Activated naive CD8-positive, alpha-beta T cell treated with anti-CD3 and anti-CD28 coated beads for 36 hours (primary cell): ENCODE measurements at regions not wholly inside any gene's neighbourhood (a gene's known extent, or its start where the extent isn't known, plus 50 kb on each side); places are given as distances from the start of the nearest gene placed in this dataset.
"Not testable (repeated sequence)": the region's sequence is repeated elsewhere in the genome, so short reads cannot be mapped to it uniquely, and the experiment has no call there.

Source experiments
- DNase-seq: peaks from one replicate; pipeline ENCODE4 v3.0.0; 2021
- H3K27ac Mint-ChIP-seq: one replicate; pipeline ENCODE4 v1.8.0; 2022; ENCODE audit warnings: mild to moderate bottlenecking, moderate library complexity, mixed read lengths
- H3K27me3 Mint-ChIP-seq: one replicate; pipeline ENCODE4 v1.8.0; 2022; ENCODE audit warnings: mild to moderate bottlenecking, mixed read lengths
- H3K36me3 Mint-ChIP-seq: one replicate; pipeline ENCODE4 v1.8.0; 2021; ENCODE audit warnings: mild to moderate bottlenecking, mixed read lengths
- H3K4me1 Mint-ChIP-seq: one replicate; pipeline ENCODE4 v1.8.0; 2021; ENCODE audit warnings: mixed read lengths
- H3K4me3 Mint-ChIP-seq: one replicate; pipeline ENCODE4 v1.8.0; 2022; ENCODE audit warnings: mild to moderate bottlenecking, moderate library complexity, mixed read lengths
- H3K9me3 Mint-ChIP-seq: one replicate; pipeline ENCODE4 v1.8.0; 2022; ENCODE audit warnings: mixed read lengths

DNA sequence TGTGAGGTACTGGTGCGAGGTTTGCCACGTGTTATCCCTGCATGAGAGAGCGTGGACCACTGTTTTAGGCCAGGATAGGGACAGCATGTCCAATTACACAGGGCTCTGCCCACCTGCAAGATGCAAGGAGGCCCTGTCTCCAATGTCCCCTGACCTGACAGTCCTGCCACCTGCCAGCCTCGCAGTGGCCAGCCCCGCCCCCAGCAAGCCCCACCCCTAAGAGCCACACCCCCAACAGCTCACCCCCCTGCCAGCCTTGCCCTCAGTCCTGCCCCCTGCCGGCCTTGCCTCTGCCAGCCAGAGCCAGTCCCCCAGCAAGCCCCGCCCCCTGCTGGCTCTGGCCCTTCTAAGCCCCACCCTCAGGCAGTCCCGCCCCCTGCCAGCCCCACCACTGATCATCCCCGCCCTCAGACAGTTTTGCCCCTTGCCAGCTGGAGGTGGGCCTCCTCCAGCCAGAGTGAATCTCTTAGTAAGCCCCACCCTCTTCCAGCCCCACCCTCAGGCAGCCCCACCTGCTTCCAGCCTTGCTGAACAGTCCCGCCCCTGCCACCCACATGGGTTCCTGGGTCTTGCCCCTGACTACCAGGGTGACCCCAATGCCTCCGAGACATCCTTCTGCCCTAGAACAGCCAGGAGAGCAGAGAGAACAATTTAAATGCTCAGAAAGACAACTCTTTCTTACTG, 62.3 kb upstream of the DPP6 start:
- H3K9me3 Mint-ChIP-seq, H3K4me3 Mint-ChIP-seq, H3K27me3 Mint-ChIP-seq, H3K36me3 Mint-ChIP-seq, DNase-seq, H3K27ac Mint-ChIP-seq, H3K4me1 Mint-ChIP-seq: not testable (repeated sequence)

DNA sequence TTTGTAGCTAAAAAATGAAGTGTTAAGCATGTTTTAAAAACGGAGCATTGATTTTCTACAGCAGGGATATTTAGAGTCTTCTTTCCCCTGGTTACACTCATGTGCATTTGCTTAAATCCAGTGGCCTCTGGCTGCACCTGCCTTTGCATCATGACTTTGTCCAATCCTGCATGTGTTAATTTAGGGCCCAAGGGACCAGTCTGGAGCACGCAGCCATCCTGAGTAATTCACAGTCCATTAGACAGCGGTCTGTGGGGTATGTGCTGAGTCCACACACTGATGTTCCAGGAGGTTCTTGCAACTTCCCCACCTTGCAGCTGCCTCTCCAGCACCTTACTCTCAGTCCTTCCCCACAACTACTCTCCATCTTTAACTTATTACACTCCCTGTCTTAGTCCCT, 60.7 kb upstream of the DPP6 start:
- H3K4me1 Mint-ChIP-seq, H3K4me3 Mint-ChIP-seq: not testable (repeated sequence)

DNA sequence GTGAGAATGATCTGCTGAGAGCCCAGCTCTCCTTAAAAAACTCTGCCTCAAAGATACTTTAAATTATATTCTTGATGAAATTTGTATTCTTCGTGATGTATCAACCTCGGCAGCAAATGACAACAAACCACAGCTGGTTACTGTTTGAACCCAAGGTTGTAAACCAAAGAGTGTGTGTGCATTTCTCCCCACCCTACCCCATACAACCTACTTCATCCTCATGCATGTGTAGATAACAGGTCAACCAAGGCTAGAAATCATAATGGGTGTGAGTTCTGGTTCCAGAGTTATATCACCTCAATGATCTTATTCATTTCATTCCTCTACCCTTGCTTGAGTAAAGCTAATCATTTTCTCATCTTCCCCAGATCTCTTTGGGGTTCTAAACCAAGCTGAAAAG, 58.8 kb upstream of the DPP6 start:
- not testable (repeated sequence) for H3K27ac Mint-ChIP-seq, H3K27me3 Mint-ChIP-seq, H3K4me3 Mint-ChIP-seq, H3K9me3 Mint-ChIP-seq, H3K36me3 Mint-ChIP-seq, H3K4me1 Mint-ChIP-seq, DNase-seq

More for the DNA sequence above, 60.7 kb upstream of the DPP6 start:
- not testable (repeated sequence) for DNase-seq, H3K27ac Mint-ChIP-seq, H3K36me3 Mint-ChIP-seq, H3K27me3 Mint-ChIP-seq, H3K9me3 Mint-ChIP-seq

DNA sequence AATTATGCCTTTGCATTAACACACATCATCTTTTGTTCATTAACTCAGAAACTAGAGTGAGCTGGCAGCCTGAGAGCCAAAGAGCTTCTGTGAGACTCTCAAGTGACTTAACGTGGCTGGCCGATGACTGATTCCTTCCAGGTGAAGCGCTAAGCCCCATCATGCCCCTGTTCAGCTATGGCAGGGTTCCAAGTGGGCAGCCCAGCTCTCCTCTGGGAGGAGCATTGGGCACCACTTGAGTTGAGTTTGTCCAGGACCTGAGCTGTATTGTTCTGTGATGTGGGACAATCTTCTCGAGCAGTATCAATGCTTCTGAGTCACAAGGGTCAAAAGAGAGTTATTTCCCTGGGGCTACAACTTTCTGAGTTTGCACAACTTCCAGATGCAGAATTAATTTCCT, 53.3 kb upstream of the DPP6 start:
- not testable (repeated sequence) for DNase-seq, H3K36me3 Mint-ChIP-seq, H3K4me3 Mint-ChIP-seq, H3K9me3 Mint-ChIP-seq, H3K27me3 Mint-ChIP-seq, H3K27ac Mint-ChIP-seq, H3K4me1 Mint-ChIP-seq
